PC-3 (cell line): ENCODE measurements at regions not wholly inside any gene's neighbourhood (a gene's known extent, or its start where the extent isn't known, plus 50 kb on each side); places are given as distances from the start of the nearest gene placed in this dataset.

Source experiments
- EZH2 ChIP-seq: fragments of 300-600 bp; sonication (generic); IDR thresholded peaks from one replicate; pipeline ENCODE4 v1.6.1; 2017; ENCODE audit warnings: antibody characterized with exemption, mild to moderate bottlenecking, low read length; ENCODE audit not compliant: unreplicated experiment
- EZH2phosphoT487 ChIP-seq: fragments of 300-600 bp; sonication (generic); IDR thresholded peaks from 2 replicates; pipeline ENCODE4 v1.6.1; 2018; ENCODE audit warnings: mild to moderate bottlenecking, antibody characterized with exemption, low read length, borderline replicate concordance
- TF ChIP-seq, protein P1 (sequence below): fragments of 300-600 bp; sonication (generic); conservative IDR thresholded peaks from 2 replicates; pipeline ENCODE4 v1.5.1; 2017; ENCODE audit warnings: antibody characterized with exemption, low read depth, mild to moderate bottlenecking, low read length

- TF ChIP-seq, protein P1, sequence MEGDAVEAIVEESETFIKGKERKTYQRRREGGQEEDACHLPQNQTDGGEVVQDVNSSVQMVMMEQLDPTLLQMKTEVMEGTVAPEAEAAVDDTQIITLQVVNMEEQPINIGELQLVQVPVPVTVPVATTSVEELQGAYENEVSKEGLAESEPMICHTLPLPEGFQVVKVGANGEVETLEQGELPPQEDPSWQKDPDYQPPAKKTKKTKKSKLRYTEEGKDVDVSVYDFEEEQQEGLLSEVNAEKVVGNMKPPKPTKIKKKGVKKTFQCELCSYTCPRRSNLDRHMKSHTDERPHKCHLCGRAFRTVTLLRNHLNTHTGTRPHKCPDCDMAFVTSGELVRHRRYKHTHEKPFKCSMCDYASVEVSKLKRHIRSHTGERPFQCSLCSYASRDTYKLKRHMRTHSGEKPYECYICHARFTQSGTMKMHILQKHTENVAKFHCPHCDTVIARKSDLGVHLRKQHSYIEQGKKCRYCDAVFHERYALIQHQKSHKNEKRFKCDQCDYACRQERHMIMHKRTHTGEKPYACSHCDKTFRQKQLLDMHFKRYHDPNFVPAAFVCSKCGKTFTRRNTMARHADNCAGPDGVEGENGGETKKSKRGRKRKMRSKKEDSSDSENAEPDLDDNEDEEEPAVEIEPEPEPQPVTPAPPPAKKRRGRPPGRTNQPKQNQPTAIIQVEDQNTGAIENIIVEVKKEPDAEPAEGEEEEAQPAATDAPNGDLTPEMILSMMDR: no peak
- no peak for TF ChIP-seq EZH2
- no peak for TF ChIP-seq EZH2phosphoT487
Observed at GRCh38 chr2:142291969-142292368, 161.2 kb upstream of the LRP1B start.
